Duodenal mucosa (tissue), 2 donors: ENCODE measurements at regions not wholly inside any gene's neighbourhood (a gene's known extent, or its start where the extent isn't known, plus 50 kb on each side); places are given as distances from the start of the nearest gene placed in this dataset.

Experiments used
- H3K27ac ChIP-seq: one replicate; pipeline ENCODE4 v1.7.0; 2013; ENCODE audit warnings: low read depth, low read length
- H3K27me3 ChIP-seq, 2 donors: one replicate each; pipeline ENCODE4 v1.7.0; 2013; ENCODE audit warnings: low read length in 2 of 2, control low read depth in 1 of 2; ENCODE audit not compliant: insufficient read depth in 2 of 2, control insufficient read depth in 1 of 2
- H3K36me3 ChIP-seq, 2 donors: one replicate each; pipeline ENCODE4 v1.7.0; 2013; ENCODE audit warnings: low read length in 2 of 2, control low read depth in 1 of 2; ENCODE audit not compliant: insufficient read depth in 2 of 2, control insufficient read depth in 1 of 2
- H3K4me1 ChIP-seq, 2 donors: one replicate each; pipeline ENCODE4 v1.7.0; 2013; ENCODE audit warnings: low read length in 2 of 2, control low read depth in 1 of 2; ENCODE audit not compliant: insufficient read depth in 2 of 2, control insufficient read depth in 1 of 2
- H3K4me3 ChIP-seq, 2 donors: one replicate each; pipeline ENCODE4 v1.7.0; 2013; ENCODE audit warnings: low read length in 2 of 2, low read depth in 1 of 2
- H3K9ac ChIP-seq, 2 donors: one replicate each; pipeline ENCODE4 v1.7.0; 2013; ENCODE audit warnings: low read length in 2 of 2, low read depth in 1 of 2
- H3K9me3 ChIP-seq, 2 donors: one replicate each; pipeline ENCODE4 v1.7.0; 2013; ENCODE audit warnings: low read length in 2 of 2, control low read depth in 1 of 2; ENCODE audit not compliant: control insufficient read depth in 1 of 2

- Histone ChIP-seq H3K27me3 (no peaks in the 10 kb centered on the region), H3K27ac (no peak overlapping the region), H3K9me3 (peaks cover 5 to 9% of the 10 kb centered on the region in 2 donors), H3K9ac (no peak overlapping the region), H3K4me3 (no peak overlapping the region), H3K4me1 (no peaks in the 10 kb centered on the region), H3K36me3 (no peaks in the 10 kb centered on the region)
These were observed 267.1 kb upstream of the GRIA1 start for GRCh38 chr5:153223376-153223775.

GRCh38 chr5:153224651-153225050, 265.8 kb upstream of the GRIA1 start:
- H3K4me1 ChIP-seq, result no peaks in the 10 kb centered on the region
- H3K4me3 ChIP-seq, result no peak overlapping the region
- H3K27ac ChIP-seq, result no peak overlapping the region
- peaks cover 5 to 9% of the 10 kb centered on the region in 2 donors for H3K9me3 ChIP-seq
- H3K36me3 ChIP-seq, result no peaks in the 10 kb centered on the region
- H3K9ac ChIP-seq, result no peak overlapping the region
- no peaks in the 10 kb centered on the region for H3K27me3 ChIP-seq

GRCh38 chr5:153233933-153234332, 256.5 kb upstream of the GRIA1 start:
- no peak overlapping the region for H3K4me3 ChIP-seq
- H3K27me3 ChIP-seq, result no peaks in the 10 kb centered on the region
- no peaks in the 10 kb centered on the region for H3K4me1 ChIP-seq
- no peak overlapping the region for H3K27ac ChIP-seq
- no peak overlapping the region for H3K9ac ChIP-seq
- H3K36me3 ChIP-seq, result no peaks in the 10 kb centered on the region
- peaks cover 7 to 9% of the 10 kb centered on the region in 2 donors for H3K9me3 ChIP-seq

GRCh38 chr5:153236319-153236718, 254.2 kb upstream of the GRIA1 start:
- Histone ChIP-seq H3K27ac (no peak overlapping the region), H3K9me3 (peaks cover 7 to 9% of the 10 kb centered on the region in 2 donors), H3K4me3 (no peak overlapping the region), H3K9ac (no peak overlapping the region), H3K4me1 (no peaks in the 10 kb centered on the region), H3K36me3 (no peaks in the 10 kb centered on the region), H3K27me3 (no peaks in the 10 kb centered on the region)

- Histone ChIP-seq H3K36me3 (no peaks in the 10 kb centered on the region), H3K4me1 (no peaks in the 10 kb centered on the region), H3K4me3 (no peak overlapping the region), H3K27ac (no peak overlapping the region), H3K9ac (no peak overlapping the region), H3K9me3 (peaks cover 7 to 14% of the 10 kb centered on the region in 2 donors), H3K27me3 (no peaks in the 10 kb centered on the region)
These were observed 252.7 kb upstream of the GRIA1 start for GRCh38 chr5:153237671-153238332.

- Histone ChIP-seq H3K27me3 (no peaks in the 10 kb centered on the region), H3K27ac (no peak overlapping the region), H3K36me3 (no peaks in the 10 kb centered on the region), H3K4me1 (no peaks in the 10 kb centered on the region), H3K9ac (no peak overlapping the region), H3K4me3 (no peak overlapping the region), H3K9me3 (no peaks in the 10 kb centered on the region)
These were observed 233.1 kb upstream of the GRIA1 start for GRCh38 chr5:153257381-153257780.

- Histone ChIP-seq H3K9ac (no peak overlapping the region), H3K36me3 (no peaks in the 10 kb centered on the region), H3K4me1 (no peaks in the 10 kb centered on the region), H3K9me3 (no peaks in the 10 kb centered on the region), H3K27me3 (no peaks in the 10 kb centered on the region), H3K4me3 (no peak overlapping the region), H3K27ac (no peak overlapping the region)
These were observed 232.0 kb upstream of the GRIA1 start for GRCh38 chr5:153258469-153258868.

- Histone ChIP-seq H3K9ac (no peak overlapping the region), H3K9me3 (no peaks in the 10 kb centered on the region), H3K4me3 (no peak overlapping the region), H3K4me1 (no peaks in the 10 kb centered on the region), H3K27ac (no peak overlapping the region), H3K27me3 (no peaks in the 10 kb centered on the region), H3K36me3 (no peaks in the 10 kb centered on the region)
These were observed 223.0 kb upstream of the GRIA1 start for GRCh38 chr5:153267506-153267905.

- H3K9me3 ChIP-seq, result peaks cover 0 to 4% of the 10 kb centered on the region in 2 donors
- H3K9ac ChIP-seq, result no peak overlapping the region
- no peaks in the 10 kb centered on the region for H3K36me3 ChIP-seq
- H3K27ac ChIP-seq, result no peak overlapping the region
- no peaks in the 10 kb centered on the region for H3K4me1 ChIP-seq
- no peak overlapping the region for H3K4me3 ChIP-seq
- no peaks in the 10 kb centered on the region for H3K27me3 ChIP-seq
These were observed 214.8 kb upstream of the GRIA1 start for GRCh38 chr5:153275695-153276094.

GRCh38 chr5:153276151-153276550, 214.3 kb upstream of the GRIA1 start:
- Histone ChIP-seq H3K4me1 (no peaks in the 10 kb centered on the region), H3K4me3 (no peak overlapping the region), H3K36me3 (no peaks in the 10 kb centered on the region), H3K27me3 (no peaks in the 10 kb centered on the region), H3K9me3 (peaks cover 0 to 4% of the 10 kb centered on the region in 2 donors), H3K27ac (no peak overlapping the region), H3K9ac (no peak overlapping the region)
